ENCODE measurements at regions not wholly inside any gene's neighbourhood (a gene's known extent, or its start where the extent isn't known, plus 50 kb on each side); places are given as distances from the start of the nearest gene placed in this dataset.

GRCh38 chr6:141364232-141364631, 768.5 kb upstream of the GJE1 start:
- DNase-seq, result no peak

- no peak for DNase-seq
Observed at GRCh38 chr6:141361559-141361958, 771.2 kb upstream of the GJE1 start.

- no peak for DNase-seq
Observed at GRCh38 chr6:141359953-141360352, 772.8 kb upstream of the GJE1 start.

DNA sequence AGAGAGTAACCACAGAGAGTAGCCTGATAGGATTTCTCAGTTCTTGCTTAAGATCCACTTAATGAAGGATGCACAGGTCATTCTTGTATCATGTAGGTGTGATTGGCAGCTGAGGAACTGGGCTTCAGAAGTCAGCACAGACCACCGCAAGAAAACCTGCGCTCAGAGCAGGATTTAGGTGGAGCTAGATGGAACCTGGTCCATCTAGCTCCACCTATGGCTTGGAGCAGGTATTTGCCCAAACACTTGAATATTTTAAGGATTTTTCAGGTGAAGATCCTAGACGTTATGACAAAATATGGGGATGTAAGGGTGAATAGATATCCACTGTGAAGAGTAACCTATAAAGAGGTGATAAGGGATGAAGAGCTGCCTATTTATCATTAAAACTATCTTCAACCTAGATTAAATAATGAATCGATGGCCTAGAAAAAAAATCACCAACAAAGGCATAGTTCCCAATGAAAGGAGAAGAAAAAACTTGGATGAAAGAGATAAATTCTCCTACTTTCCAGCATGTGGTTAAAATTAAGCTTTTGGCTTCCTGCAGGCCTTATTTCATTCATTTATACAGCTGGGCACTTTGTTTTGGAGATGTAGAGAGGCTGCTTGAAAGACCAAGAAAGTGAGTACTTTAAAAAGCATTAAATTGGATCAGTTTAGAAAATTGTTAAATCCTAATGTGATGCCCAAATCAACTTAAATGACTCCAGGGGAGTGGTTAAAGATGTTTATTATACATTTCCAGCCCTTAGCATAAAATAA, 778.4 kb upstream of the GJE1 start:
- DNase-seq, result no peak

GRCh38 chr6:141351721-141352120, 781.0 kb upstream of the GJE1 start:
- DNase-seq, result no peak

DNA sequence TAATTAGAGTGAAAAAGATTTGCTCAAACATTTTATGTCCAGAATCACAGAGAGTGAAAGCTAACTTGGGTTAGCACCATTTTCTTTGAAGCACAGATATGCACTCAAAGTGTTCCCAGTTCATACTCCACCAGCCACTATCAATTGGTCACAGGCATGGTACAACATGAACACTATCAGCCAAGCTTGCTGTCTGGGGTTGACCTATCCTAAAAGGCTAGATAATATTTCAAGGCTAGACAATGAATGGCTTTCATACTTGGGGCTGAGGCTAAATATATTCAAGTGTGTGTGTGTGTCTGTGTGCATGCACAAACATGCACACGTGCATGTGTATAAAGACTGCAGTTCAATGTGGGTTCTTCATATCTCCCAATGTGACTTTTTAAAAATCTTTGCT, 783.0 kb upstream of the GJE1 start:
- no peak for DNase-seq

- DNase-seq, result no peak
Observed at GRCh38 chr6:141347906-141348492, 784.7 kb upstream of the GJE1 start.

- DNase-seq, result no peak
Observed at GRCh38 chr6:141347086-141347485, 785.6 kb upstream of the GJE1 start.

GRCh38 chr6:141346535-141346934, 786.2 kb upstream of the GJE1 start:
- DNase-seq, result no peak

- DNase-seq, result no peak
Observed at GRCh38 chr6:141337191-141337590, 795.5 kb upstream of the GJE1 start.

DNA sequence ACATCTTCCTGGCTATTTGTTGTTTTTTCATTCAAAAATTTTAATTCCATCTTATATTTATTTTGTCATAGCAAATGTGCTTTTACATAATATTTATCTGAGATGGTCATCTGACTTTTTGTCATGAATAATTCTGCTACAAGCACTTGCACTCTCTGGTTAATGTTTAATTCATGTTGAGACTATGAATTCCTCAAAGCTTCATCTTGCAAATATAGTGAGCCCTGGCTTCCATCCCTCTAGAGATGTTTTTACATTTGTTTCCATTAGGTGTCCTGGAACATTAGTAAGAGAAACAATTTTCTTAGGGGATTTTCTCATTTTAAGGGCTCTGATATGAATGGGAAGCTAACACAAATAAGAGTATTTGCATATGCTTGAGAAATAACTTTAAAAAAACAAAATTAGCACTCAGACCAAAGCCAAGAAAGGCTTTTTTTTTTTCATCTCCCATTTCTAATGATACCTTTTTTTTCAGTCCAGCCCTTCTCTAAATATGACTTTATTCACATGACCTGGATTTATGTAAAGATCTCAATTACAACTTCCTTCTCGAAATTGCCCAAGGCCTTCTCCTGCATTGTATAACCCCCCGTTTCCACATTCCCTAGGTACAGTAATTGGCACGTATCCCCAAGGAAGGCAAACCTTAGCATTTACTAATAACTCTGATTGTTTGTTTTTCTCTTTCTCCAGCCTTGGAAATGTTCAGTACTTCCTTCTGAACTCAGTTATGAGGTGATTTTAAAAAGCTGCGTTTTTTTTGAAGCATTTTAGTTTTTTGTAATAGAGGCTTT, 797.0 kb upstream of the GJE1 start:
- peak; percentile 42 for DNase-seq

DNA sequence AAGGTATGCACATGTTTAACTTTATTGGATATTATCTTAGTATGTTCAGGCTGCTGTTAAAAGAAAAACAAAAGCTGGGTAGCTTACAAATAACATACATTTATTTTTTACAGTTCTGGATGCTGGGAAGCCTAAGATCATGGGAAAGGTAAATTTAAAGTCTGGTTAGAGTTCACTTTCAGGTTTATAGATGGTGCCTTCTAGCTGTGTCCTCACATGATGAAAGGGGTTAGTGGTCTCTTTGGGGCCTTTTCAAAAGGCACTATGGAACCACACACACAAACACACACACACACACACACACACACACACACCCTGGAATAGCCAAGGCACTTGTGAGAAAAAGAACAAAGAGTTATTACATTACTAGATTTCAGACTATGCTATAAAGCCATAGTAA, 805.8 kb upstream of the GJE1 start:
- DNase-seq, result no peak

- DNase-seq, result peak; percentile 94
Observed at GRCh38 chr6:141326426-141326825, 806.3 kb upstream of the GJE1 start.

DNA sequence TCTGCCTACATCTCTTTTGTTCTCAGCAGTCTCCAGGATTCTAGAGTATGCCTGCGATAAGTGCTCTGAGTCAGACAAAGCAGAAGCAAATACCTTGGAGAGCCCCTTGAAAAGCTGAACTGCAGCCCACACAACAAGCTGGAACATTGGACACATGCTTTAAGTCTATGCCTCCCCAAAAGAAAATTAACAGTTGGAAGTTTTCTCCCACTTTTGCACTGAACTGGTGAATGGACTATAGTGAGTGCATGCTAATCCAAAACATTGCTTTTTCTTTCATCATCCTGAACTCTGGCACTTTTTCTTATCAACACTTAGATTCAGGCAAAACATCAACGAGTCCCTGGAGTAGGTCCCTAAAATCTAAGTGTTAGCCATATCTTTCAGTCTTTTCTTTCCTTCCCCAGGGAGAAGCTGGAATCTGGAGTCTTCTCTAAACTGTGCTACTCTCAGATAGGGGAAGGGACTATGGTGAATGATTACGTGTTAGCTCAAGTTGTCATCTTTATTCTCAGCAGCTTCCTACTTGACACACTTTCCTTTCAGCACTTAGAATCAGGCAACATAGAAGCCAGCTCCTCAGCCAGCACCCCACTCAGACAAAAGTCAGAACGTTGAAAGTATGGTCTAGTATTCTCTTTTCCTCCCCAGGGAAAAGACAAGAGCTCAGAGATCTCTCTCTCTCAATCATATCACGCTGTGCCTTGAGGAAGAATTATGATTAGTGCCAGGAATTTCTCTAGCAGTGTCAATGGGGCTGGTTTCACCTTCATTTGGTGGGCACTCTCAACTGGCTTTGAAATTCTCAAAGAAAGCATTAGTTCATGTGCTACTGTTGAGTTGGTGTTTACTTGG, 811.0 kb upstream of the GJE1 start:
- no peak for DNase-seq

DNA sequence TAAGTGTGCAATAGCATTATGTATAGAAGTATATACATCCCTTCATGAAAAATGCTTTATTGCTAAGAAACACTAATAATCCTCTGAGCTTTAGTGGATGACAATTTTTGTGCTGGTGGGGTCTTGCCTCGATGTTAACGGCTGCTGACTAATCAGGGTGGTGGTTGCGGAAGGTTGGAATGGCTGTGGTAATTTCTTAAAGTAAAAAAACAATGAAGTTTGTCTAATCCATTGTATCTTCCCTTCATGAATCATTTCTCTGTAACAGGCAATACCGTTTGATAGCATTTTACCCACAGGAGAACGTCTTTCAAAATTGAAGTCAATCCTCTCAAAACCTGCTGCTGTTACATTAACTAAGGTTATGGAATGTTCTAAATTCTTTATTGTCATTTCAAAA, 816.5 kb upstream of the GJE1 start:
- no peak for DNase-seq

DNA sequence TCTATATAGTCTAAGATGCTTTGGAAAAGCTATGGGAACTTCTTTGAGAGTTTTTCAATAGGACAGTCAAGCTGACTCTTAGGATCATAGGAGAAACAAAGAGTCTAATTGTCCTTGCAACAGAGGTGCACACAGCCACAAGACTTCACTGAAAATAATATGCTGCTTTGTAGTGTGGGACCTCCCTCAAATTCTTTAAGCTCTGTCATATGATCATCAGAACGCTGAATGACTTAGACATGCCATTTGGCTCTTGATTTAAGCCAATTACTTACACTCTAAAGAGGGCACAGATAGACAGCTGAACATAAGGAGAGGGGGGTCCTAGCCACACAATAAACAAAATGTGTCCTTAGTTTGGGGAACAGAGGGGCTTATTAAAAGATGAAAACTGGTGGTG, 818.7 kb upstream of the GJE1 start:
- no peak for DNase-seq

GRCh38 chr6:141309295-141309694, 823.4 kb upstream of the GJE1 start:
- DNase-seq, result no peak

- no peak for DNase-seq
Observed at GRCh38 chr6:141307309-141307998, 825.3 kb upstream of the GJE1 start.

DNA sequence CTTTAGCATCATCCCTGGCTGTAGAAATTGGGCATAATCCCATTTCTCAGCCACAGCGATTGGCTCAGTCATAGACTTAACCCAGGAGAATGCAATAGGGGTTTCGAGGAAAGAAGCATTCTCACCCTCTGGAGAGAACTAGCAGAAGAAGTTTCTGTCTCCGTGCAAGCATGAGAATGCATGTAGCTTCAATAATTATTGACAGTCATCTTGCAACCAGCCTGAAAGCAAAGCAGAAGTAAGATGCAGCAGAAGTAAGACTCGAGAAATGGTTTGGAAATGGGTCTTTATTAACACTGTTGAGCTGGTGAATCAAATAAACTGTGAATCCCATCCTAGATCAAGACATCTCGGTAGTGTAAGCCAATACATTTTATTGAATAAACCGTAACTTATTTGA, 828.8 kb upstream of the GJE1 start:
- DNase-seq, result no peak

GRCh38 chr6:141301779-141302178, 830.9 kb upstream of the GJE1 start:
- no peak for DNase-seq

- DNase-seq, result no peak
Observed at GRCh38 chr6:141290941-141291721, 841.6 kb upstream of the GJE1 start.

GRCh38 chr6:141288947-141289346, 843.8 kb upstream of the GJE1 start:
- DNase-seq, result no peak
